Esophagus (tissue), 2 donors: ENCODE measurements at regions not wholly inside any gene's neighbourhood (a gene's known extent, or its start where the extent isn't known, plus 50 kb on each side); places are given as distances from the start of the nearest gene placed in this dataset.

Source experiments
- H3K27ac ChIP-seq, 2 donors: one replicate each; pipeline ENCODE4 v1.5.1; 2013; ENCODE audit warnings: low read depth in 2 of 2, mild to moderate bottlenecking in 2 of 2, inconsistent platforms in 1 of 2, low read length in 1 of 2, moderate library complexity in 1 of 2
- H3K27me3 ChIP-seq, 2 donors: one replicate each; pipeline ENCODE4 v1.6.1; 2013; ENCODE audit warnings: low read length in 2 of 2, control low read depth in 1 of 2, mild to moderate bottlenecking in 1 of 2; ENCODE audit not compliant: insufficient read depth in 2 of 2, control insufficient read depth in 1 of 2
- H3K36me3 ChIP-seq, 2 donors: one replicate each; pipeline ENCODE4 v1.6.1; 2013; ENCODE audit warnings: low read length in 1 of 2; ENCODE audit not compliant: control insufficient read depth in 2 of 2, insufficient read depth in 2 of 2
- H3K4me1 ChIP-seq, 2 donors: one replicate each; pipeline ENCODE4 v1.6.1; 2013; ENCODE audit warnings: low read length in 1 of 2; ENCODE audit not compliant: control insufficient read depth in 2 of 2, insufficient read depth in 2 of 2
- H3K4me3 ChIP-seq, 2 donors: one replicate each; pipeline ENCODE4 v1.5.1; 2013; ENCODE audit warnings: low read length in 2 of 2, mild to moderate bottlenecking in 2 of 2, low read depth in 1 of 2, moderate library complexity in 1 of 2
- H3K9me3 ChIP-seq, 2 donors: one replicate each; pipeline ENCODE4 v1.6.1; 2013; ENCODE audit warnings: mild to moderate bottlenecking in 2 of 2, low read depth in 1 of 2, low read length in 1 of 2, moderate library complexity in 1 of 2; ENCODE audit not compliant: control insufficient read depth in 2 of 2, insufficient read depth in 1 of 2
- WGBS, 2 donors: extraction: QIAGEN DNeasy Blood & Tissue Kit; methylation state at CpG; one replicate each; pipeline ENCODE4 v1.1.7; 2013; 5-methylcytosine and 5-hydroxymethylcytosine counted together
- donor health status: healthy with polysubstance abuse.
- donor health status: Bipolar disorder and iron deficiency.

DNA sequence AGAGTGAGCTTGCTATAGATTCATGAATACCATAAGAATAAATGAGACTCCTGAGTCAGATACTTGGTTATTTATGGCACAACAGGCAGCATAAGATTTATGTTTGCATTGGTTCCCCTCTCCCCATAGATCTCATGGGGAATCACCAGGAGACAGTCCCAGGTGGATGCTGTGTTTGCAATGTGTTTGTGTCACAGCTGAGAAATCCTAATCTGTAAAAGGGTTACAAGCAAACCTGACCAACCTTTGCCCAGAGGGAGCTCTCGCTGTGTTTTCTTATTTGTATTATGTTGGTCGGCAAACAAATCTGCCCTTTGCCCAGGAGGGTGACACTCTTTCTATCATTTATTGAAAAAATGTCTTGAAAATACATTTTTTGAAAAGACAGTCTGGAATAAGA is 236.2 kb downstream of the ZPLD1 start:
- H3K4me1 ChIP-seq, result no peaks in the 10 kb centered on the region
- no peak overlapping the region for H3K4me3 ChIP-seq
- no peaks in the 10 kb centered on the region for H3K36me3 ChIP-seq
- 60 to 71% methylated on average over 2 of the region's 2 CpGs for WGBS, 2 donors
- H3K27me3 ChIP-seq, result no peaks in the 10 kb centered on the region
- no peak overlapping the region for H3K27ac ChIP-seq
- no peaks in the 10 kb centered on the region for H3K9me3 ChIP-seq

DNA sequence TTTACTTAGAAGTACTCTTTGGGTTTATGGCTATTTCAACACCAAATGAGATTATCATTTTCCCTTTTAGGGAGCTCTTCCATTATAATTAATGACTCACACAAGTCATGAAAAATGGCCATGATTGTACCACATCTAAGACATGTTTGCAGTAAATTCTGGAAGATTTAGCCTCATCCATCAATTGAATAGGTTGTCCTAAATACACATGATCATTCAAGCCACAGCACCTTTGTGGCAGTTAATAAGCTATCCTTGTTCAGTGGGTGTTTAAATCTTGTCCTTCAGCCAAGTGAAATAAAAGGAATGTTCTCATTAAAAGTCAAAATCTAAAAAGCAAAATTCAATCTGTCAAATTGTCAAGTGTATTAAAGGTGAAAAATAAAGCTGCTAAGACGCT is 237.5 kb downstream of the ZPLD1 start:
- whole genome bisulfite sequencing, 2 donors, result 39 to 40% methylated on average over 1 of the region's 1 CpG
- H3K27ac ChIP-seq, result no peak overlapping the region
- H3K4me3 ChIP-seq, result no peak overlapping the region
- no peaks in the 10 kb centered on the region for H3K27me3 ChIP-seq
- H3K9me3 ChIP-seq, result no peaks in the 10 kb centered on the region
- no peaks in the 10 kb centered on the region for H3K4me1 ChIP-seq
- H3K36me3 ChIP-seq, result no peaks in the 10 kb centered on the region

- Histone ChIP-seq H3K27me3 (no peaks in the 10 kb centered on the region), H3K4me1 (no peaks in the 10 kb centered on the region)
- WGBS, 2 donors, result 10 to 14% methylated on average over 16 of the region's 16 CpGs
Measured at GRCh38 chr3:102673271-102674115, 238.7 kb downstream of the ZPLD1 start.

GRCh38 chr3:102674284-102674683 is 239.5 kb downstream of the ZPLD1 start:
- Histone ChIP-seq H3K4me3 (no peak overlapping the region), H3K27ac (no peak overlapping the region), H3K27me3 (no peaks in the 10 kb centered on the region), H3K9me3 (no peaks in the 10 kb centered on the region), H3K4me1 (no peaks in the 10 kb centered on the region), H3K36me3 (no peaks in the 10 kb centered on the region)
- 84 to 90% methylated on average over 7 of the region's 7 CpGs for WGBS, 2 donors

More at GRCh38 chr3:102673271-102674115, 238.7 kb downstream of the ZPLD1 start:
- Histone ChIP-seq H3K9me3 (no peaks in the 10 kb centered on the region), H3K4me3 (no peak overlapping the region), H3K36me3 (no peaks in the 10 kb centered on the region), H3K27ac (no peak overlapping the region)

- Histone ChIP-seq H3K27me3 (no peaks in the 10 kb centered on the region), H3K4me1 (no peaks in the 10 kb centered on the region), H3K4me3 (no peak overlapping the region), H3K9me3 (no peaks in the 10 kb centered on the region), H3K36me3 (no peaks in the 10 kb centered on the region), H3K27ac (no peak overlapping the region)
Measured at GRCh38 chr3:102676424-102676823, 241.6 kb downstream of the ZPLD1 start.

DNA sequence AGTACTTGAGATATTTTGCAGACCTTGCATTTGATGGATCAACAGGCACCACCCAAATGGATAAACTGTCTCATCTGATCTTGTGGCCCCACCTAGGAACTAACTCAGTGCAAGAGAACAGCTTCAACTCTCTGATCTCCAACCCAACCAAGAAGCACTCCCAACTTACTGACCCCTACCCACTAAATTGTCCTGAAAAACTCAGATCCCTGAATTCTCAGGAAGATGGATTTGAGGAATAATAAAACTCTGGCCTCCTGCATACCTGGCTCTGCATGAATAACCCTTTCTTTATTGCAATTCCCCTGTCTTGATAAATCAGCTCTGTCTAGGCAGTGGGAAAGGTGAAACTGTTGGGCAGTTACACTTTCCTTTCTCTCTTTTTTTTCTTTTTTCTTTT is 247.9 kb downstream of the ZPLD1 start:
- no peak overlapping the region for H3K4me3 ChIP-seq
- H3K27me3 ChIP-seq, result no peaks in the 10 kb centered on the region
- H3K4me1 ChIP-seq, result no peaks in the 10 kb centered on the region
- no peaks in the 10 kb centered on the region for H3K36me3 ChIP-seq
- no peak overlapping the region for H3K27ac ChIP-seq
- H3K9me3 ChIP-seq, result no peaks in the 10 kb centered on the region

GRCh38 chr3:102686792-102687191 is 252.0 kb downstream of the ZPLD1 start:
- peaks cover 0 to 2% of the 10 kb centered on the region in 2 donors for H3K9me3 ChIP-seq
- 72 to 84% methylated on average over 2 of the region's 2 CpGs for WGBS, 2 donors
- no peaks in the 10 kb centered on the region for H3K4me1 ChIP-seq
- no peak overlapping the region for H3K4me3 ChIP-seq
- no peaks in the 10 kb centered on the region for H3K36me3 ChIP-seq
- H3K27me3 ChIP-seq, result no peaks in the 10 kb centered on the region
- no peak overlapping the region for H3K27ac ChIP-seq

DNA sequence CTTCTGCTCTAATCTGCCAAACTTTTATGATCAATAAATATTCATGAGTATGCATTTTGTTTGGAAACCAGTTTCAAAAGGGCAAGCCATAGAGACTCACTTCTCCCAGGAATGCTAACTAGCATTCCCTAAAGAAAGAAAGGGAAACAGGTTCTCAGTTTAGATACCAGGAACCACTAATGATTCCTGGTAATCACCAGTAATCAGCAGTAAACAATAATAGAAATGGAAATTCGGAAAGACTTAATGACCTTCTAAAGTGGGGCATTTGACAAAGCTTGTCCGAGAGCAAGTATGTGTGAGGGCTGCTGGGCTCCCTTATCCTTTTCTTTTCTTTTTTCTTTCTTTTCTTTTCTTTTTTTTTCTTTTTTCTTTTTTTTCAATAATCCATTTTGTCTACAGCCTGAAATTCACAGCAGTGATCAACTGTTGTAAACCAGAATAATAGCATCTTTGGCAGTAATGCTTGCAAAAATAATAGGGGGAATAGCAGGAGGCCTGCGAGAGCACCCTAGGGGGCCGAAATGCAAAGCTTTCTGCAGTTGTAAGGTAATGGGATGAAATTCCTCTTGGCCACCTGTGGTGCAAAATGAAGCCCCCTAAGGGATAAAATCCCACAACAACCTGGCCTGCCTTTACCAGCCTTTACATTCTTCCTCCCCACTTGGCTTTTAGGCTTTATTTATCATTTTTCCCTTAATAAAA is 253.2 kb downstream of the ZPLD1 start:
- Histone ChIP-seq H3K4me3 (no peak overlapping the region), H3K4me1 (no peaks in the 10 kb centered on the region), H3K36me3 (no peaks in the 10 kb centered on the region), H3K27me3 (no peaks in the 10 kb centered on the region), H3K9me3 (peaks cover 0 to 2% of the 10 kb centered on the region in 2 donors), H3K27ac (no peak overlapping the region)
- WGBS, 2 donors, result 54 to 66% methylated on average over 4 of the region's 4 CpGs

GRCh38 chr3:102688556-102688930 is 253.7 kb downstream of the ZPLD1 start:
- Histone ChIP-seq H3K9me3 (peaks cover 0 to 2% of the 10 kb centered on the region in 2 donors), H3K36me3 (no peaks in the 10 kb centered on the region), H3K27ac (no peak overlapping the region), H3K27me3 (no peaks in the 10 kb centered on the region), H3K4me3 (no peak overlapping the region), H3K4me1 (no peaks in the 10 kb centered on the region)
- WGBS, 2 donors, result 91 to 92% methylated on average over 1 of the region's 1 CpG

- no peak overlapping the region for H3K27ac ChIP-seq
Measured at GRCh38 chr3:102691507-102691906, 256.7 kb downstream of the ZPLD1 start.

More at GRCh38 chr3:102691507-102691906, 256.7 kb downstream of the ZPLD1 start:
- Histone ChIP-seq H3K4me3 (no peak overlapping the region), H3K27me3 (no peaks in the 10 kb centered on the region), H3K9me3 (peaks cover 0 to 2% of the 10 kb centered on the region in 2 donors), H3K4me1 (no peaks in the 10 kb centered on the region), H3K36me3 (no peaks in the 10 kb centered on the region)
- 54 to 78% methylated on average over 2 of the region's 2 CpGs for WGBS, 2 donors
